ENCODE measurements at regions not wholly inside any gene's neighbourhood (a gene's known extent, or its start where the extent isn't known, plus 50 kb on each side); places are given as distances from the start of the nearest gene placed in this dataset.

- Histone ChIP-seq H3K36me3 (ENCODE audit: control insufficient read depth, insufficient read depth, low read length) (peaks cover 1% of the 10 kb centered on the region), H3K4me3 (replicated peaks; ENCODE audit: low read depth, low read length) (no peak overlapping the region), H3K27me3 (replicated peaks; ENCODE audit: control insufficient read depth, insufficient read depth, low read length) (no peaks in the 10 kb centered on the region)
- TF ChIP-seq CTCF (IDR thresholded peaks at IDR 0.05; ENCODE audit: insufficient read depth, low read length, poor library complexity, severe bottlenecking), result no peak
- DNase-seq (ENCODE audit: extremely low read depth, insufficient read length), result no peak
These were observed 117.6 kb upstream of the RUNX3 start for GRCh38 chr1:25047506-25048240.

GRCh38 chr1:25046194-25046532 is 116.1 kb upstream of the RUNX3 start:
- peaks cover 3% of the 10 kb centered on the region for H3K36me3 ChIP-seq (ENCODE audit: control insufficient read depth, insufficient read depth, low read length)
- no peaks in the 10 kb centered on the region for H3K27me3 ChIP-seq (replicated peaks; ENCODE audit: control insufficient read depth, insufficient read depth, low read length)
- no peak overlapping the region for H3K4me3 ChIP-seq (replicated peaks; ENCODE audit: low read depth, low read length)
- DNase-seq (ENCODE audit: extremely low read depth, insufficient read length), result no peak
- TF ChIP-seq CTCF (IDR thresholded peaks at IDR 0.05; ENCODE audit: insufficient read depth, low read length, poor library complexity, severe bottlenecking), result no peak

GRCh38 chr1:25045480-25046193 is 115.6 kb upstream of the RUNX3 start:
- Histone ChIP-seq H3K4me3 (replicated peaks; ENCODE audit: low read depth, low read length) (no peak overlapping the region), H3K36me3 (ENCODE audit: control insufficient read depth, insufficient read depth, low read length) (peaks cover 3% of the 10 kb centered on the region), H3K27me3 (replicated peaks; ENCODE audit: control insufficient read depth, insufficient read depth, low read length) (no peaks in the 10 kb centered on the region)
- no peak for TF ChIP-seq CTCF (IDR thresholded peaks at IDR 0.05; ENCODE audit: insufficient read depth, low read length, poor library complexity, severe bottlenecking)
- DNase-seq (ENCODE audit: extremely low read depth, insufficient read length), result no peak

- no peak for TF ChIP-seq CTCF (IDR thresholded peaks at IDR 0.05; ENCODE audit: insufficient read depth, low read length, poor library complexity, severe bottlenecking)
- DNase-seq (ENCODE audit: extremely low read depth, insufficient read length), result no peak
- Histone ChIP-seq H3K27me3 (replicated peaks; ENCODE audit: control insufficient read depth, insufficient read depth, low read length) (no peaks in the 10 kb centered on the region), H3K36me3 (ENCODE audit: control insufficient read depth, insufficient read depth, low read length) (peaks cover 3% of the 10 kb centered on the region), H3K4me3 (replicated peaks; ENCODE audit: low read depth, low read length) (no peak overlapping the region)
These were observed 113.1 kb upstream of the RUNX3 start for GRCh38 chr1:25043228-25043580.

GRCh38 chr1:25042331-25043227 is 112.5 kb upstream of the RUNX3 start:
- no peak overlapping the region for H3K4me3 ChIP-seq (replicated peaks; ENCODE audit: low read depth, low read length)
- peaks cover 3% of the 10 kb centered on the region for H3K36me3 ChIP-seq (ENCODE audit: control insufficient read depth, insufficient read depth, low read length)
- no peak for DNase-seq (ENCODE audit: extremely low read depth, insufficient read length)
- no peak for TF ChIP-seq CTCF (IDR thresholded peaks at IDR 0.05; ENCODE audit: insufficient read depth, low read length, poor library complexity, severe bottlenecking)
- no peaks in the 10 kb centered on the region for H3K27me3 ChIP-seq (replicated peaks; ENCODE audit: control insufficient read depth, insufficient read depth, low read length)
